Caco-2 (cell line): ENCODE measurements at regions not wholly inside any gene's neighbourhood (a gene's known extent, or its start where the extent isn't known, plus 50 kb on each side); places are given as distances from the start of the nearest gene placed in this dataset.
A peak's percentile ranks its signal among the peaks of the same experiment; 100 is the strongest.

Experiments used
- BruUV-seq: library from RNA; stranded (reverse); fragments of 400-500 nt; replicated peaks from 2 replicates; lab custom pipeline; 2021; lab: Mats Ljungman, UMichigan
- CTCF ChIA-PET: fragments of 300-600 bp; sonication (Branson Sonifier 250); formaldehyde crosslinking; loops from one replicate; lab custom pipeline; 2022; ENCODE audit warnings: antibody characterized with exemption; lab: Charles Lee
- POLR2A ChIA-PET: fragments of 300-600 bp; sonication (Branson Sonifier 250); formaldehyde crosslinking; loops from one replicate; lab custom pipeline; 2022; ENCODE audit warnings: antibody characterized with exemption; lab: Charles Lee
- DNase-seq, 2 experiments: peaks; one replicate each; pipeline versions ENCODE4 v3.0.0 to v3.0.0-alpha.2; 2020 to 2022
- H3K27me3 ChIP-seq: replicated peaks from 2 replicates; pipeline ENCODE4 v1.6.0; 2011; ENCODE audit warnings: low read length; ENCODE audit not compliant: control insufficient read depth, insufficient read depth
- H3K36me3 ChIP-seq: 2 replicates; pipeline ENCODE4 v1.5.1; 2011; ENCODE audit warnings: low read length; ENCODE audit not compliant: control insufficient read depth, insufficient read depth
- H3K4me1 ChIP-seq: fragments of 250-450 bp; sonication (Bioruptor Pico); 2 replicates; pipeline ENCODE4 v1.5.1; 2020; ENCODE audit warnings: mild to moderate bottlenecking
- H3K4me3 ChIP-seq: 2 replicates; pipeline ENCODE4 v1.5.1; 2011; ENCODE audit warnings: low read depth, mild to moderate bottlenecking, control low read depth, low read length
- H3K9me3 ChIP-seq: fragments of 250-450 bp; sonication (Bioruptor Pico); 2 replicates; pipeline ENCODE4 v1.5.1; 2020; ENCODE audit warnings: mild to moderate bottlenecking, moderate library complexity
- H3K27ac Mint-ChIP-seq: one replicate; pipeline ENCODE4 v1.8.0; 2022; ENCODE audit warnings: mixed read lengths; ENCODE audit not compliant: unreplicated experiment
- H3K27me3 Mint-ChIP-seq: one replicate; pipeline ENCODE4 v1.8.0; 2022; ENCODE audit warnings: mixed read lengths; ENCODE audit not compliant: insufficient read depth, unreplicated experiment
- H3K36me3 Mint-ChIP-seq: one replicate; pipeline ENCODE4 v1.8.0; 2022; ENCODE audit warnings: mild to moderate bottlenecking, mixed read lengths; ENCODE audit not compliant: insufficient read depth, unreplicated experiment
- H3K4me1 Mint-ChIP-seq: one replicate; pipeline ENCODE4 v1.8.0; 2022; ENCODE audit warnings: low read depth, mixed read lengths; ENCODE audit not compliant: unreplicated experiment
- H3K4me3 Mint-ChIP-seq: one replicate; pipeline ENCODE4 v1.8.0; 2022; ENCODE audit warnings: mild to moderate bottlenecking, moderate library complexity, mixed read lengths; ENCODE audit not compliant: unreplicated experiment
- H3K9me3 Mint-ChIP-seq: one replicate; pipeline ENCODE4 v1.8.0; 2022; ENCODE audit warnings: mixed read lengths; ENCODE audit not compliant: unreplicated experiment
- intact Hi-C: fragments of 100-400 bp; cut with micrococcal nuclease; formaldehyde crosslinking; loops from one replicate; pipeline ENCODE4 v1.10.0; 2022; ENCODE audit not compliant: unreplicated experiment
- TF ChIP-seq, protein P1 (sequence below), 2 experiments: fragments of 200-600 bp in 1 of 2; IDR thresholded peaks; 1 replicate in 1 of 2; 2 replicates in 1 of 2; pipeline versions ENCODE4 v1.5.1 to v1.8.0; 2011 to 2022; ENCODE audit warnings: antibody characterized with exemption in 1 of 2, control low read depth in 1 of 2, inconsistent platforms in 1 of 2, low read depth in 1 of 2, low read length in 1 of 2, mild to moderate bottlenecking in 1 of 2, moderate library complexity in 1 of 2; ENCODE audit not compliant: insufficient read depth in 1 of 2, severe bottlenecking in 1 of 2, unreplicated experiment in 1 of 2

DNA sequence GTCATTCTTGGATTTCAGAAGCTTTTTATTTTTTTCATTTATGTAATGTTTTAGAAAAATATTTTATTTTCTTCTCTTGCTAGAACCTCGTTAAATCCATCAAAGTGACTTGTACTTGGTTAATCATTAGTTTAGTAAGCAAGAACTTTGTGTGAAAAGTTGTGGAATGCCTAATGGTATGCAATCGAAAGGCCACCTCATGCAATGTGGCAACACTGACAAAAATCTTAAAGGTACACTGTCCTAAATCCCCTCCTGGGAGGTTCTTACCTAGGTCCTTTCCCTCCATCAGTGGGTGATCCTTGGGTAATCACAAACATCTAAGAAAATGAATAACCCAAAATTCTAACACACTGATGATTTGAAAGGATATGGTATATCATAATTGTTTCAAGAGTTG, 304.2 kb downstream of the DNAH5 start:
- ChIA-PET CTCF (no interaction called here), POLR2A (no interaction called here)
- Mint-ChIP-seq H3K9me3 (peaks cover 37% of the 10 kb centered on the region), H3K27me3 (no peaks in the 10 kb centered on the region), H3K36me3 (no peaks in the 10 kb centered on the region), H3K4me3 (no peak overlapping the region), H3K27ac (no peak overlapping the region), H3K4me1 (peaks cover 25% of the 10 kb centered on the region)
- Histone ChIP-seq H3K4me3 (no peak overlapping the region), H3K27me3 (no peaks in the 10 kb centered on the region), H3K36me3 (no peaks in the 10 kb centered on the region), H3K4me1 (peaks cover 33% of the 10 kb centered on the region), H3K9me3 (peaks cover 3% of the 10 kb centered on the region; the same call in 1 of the 2 replicates)
- TF ChIP-seq, protein P1, sequence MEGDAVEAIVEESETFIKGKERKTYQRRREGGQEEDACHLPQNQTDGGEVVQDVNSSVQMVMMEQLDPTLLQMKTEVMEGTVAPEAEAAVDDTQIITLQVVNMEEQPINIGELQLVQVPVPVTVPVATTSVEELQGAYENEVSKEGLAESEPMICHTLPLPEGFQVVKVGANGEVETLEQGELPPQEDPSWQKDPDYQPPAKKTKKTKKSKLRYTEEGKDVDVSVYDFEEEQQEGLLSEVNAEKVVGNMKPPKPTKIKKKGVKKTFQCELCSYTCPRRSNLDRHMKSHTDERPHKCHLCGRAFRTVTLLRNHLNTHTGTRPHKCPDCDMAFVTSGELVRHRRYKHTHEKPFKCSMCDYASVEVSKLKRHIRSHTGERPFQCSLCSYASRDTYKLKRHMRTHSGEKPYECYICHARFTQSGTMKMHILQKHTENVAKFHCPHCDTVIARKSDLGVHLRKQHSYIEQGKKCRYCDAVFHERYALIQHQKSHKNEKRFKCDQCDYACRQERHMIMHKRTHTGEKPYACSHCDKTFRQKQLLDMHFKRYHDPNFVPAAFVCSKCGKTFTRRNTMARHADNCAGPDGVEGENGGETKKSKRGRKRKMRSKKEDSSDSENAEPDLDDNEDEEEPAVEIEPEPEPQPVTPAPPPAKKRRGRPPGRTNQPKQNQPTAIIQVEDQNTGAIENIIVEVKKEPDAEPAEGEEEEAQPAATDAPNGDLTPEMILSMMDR (IDR thresholded peaks at IDR 0.05; ENCODE audit: insufficient read depth in 1 of 2, low read depth in 1 of 2, low read length in 1 of 2, severe bottlenecking in 1 of 2, unreplicated experiment in 1 of 2) = no peak
- no TSS peak for BruUV-seq
- intact Hi-C loops = no loop called here
- peak; percentile 50 to 54 for DNase-seq

DNA sequence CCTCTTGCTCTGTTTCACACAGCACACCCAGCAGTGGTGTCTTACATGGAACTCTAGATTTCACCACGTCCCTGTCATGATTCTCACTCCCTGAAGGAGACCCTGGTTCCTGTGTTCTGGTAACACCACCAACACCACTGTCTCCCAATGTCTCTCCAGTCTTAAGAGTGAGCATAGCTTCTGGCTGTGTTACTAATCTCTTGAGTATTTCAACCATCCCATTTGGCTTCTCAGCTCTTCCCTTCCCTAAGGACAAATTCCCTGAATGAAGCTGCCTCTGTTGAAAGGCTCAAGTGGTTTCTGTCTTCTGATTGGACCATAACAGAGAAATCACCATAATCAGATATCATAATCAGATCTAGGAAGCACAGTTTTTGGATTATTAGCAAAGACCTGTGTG, 311.8 kb downstream of the DNAH5 start:
- TF ChIP-seq, protein P1 (IDR thresholded peaks at IDR 0.05; ENCODE audit: insufficient read depth in 1 of 2, low read depth in 1 of 2, low read length in 1 of 2, severe bottlenecking in 1 of 2, unreplicated experiment in 1 of 2) = no peak
- POLR2A ChIA-PET = interaction anchor here (0.6 kb wide), 1 partner anchor 512 kb away, joined by 3 read pairs; no protein-coding TSS in a partner anchor
- peaks cover 57% of the 10 kb centered on the region for H3K9me3 Mint-ChIP-seq
- H3K4me3 Mint-ChIP-seq = peak overlapping the region; percentile 8
- Histone ChIP-seq H3K9me3 (peaks cover 19% of the 10 kb centered on the region; the same call in 1 of the 2 replicates), H3K4me3 (no peak overlapping the region), H3K36me3 (no peaks in the 10 kb centered on the region), H3K27me3 (no peaks in the 10 kb centered on the region), H3K4me1 (peaks cover 47% of the 10 kb centered on the region)
- H3K27ac Mint-ChIP-seq = peak overlapping the region; percentile 74
- intact Hi-C loops = no loop called here
- DNase-seq = peak in 1 of 2 experiments; percentile 19
- peaks cover 15% of the 10 kb centered on the region for H3K36me3 Mint-ChIP-seq
- CTCF ChIA-PET = no interaction called here
- no TSS peak for BruUV-seq
- peaks cover 55% of the 10 kb centered on the region for H3K4me1 Mint-ChIP-seq
- H3K27me3 Mint-ChIP-seq = no peaks in the 10 kb centered on the region

DNA sequence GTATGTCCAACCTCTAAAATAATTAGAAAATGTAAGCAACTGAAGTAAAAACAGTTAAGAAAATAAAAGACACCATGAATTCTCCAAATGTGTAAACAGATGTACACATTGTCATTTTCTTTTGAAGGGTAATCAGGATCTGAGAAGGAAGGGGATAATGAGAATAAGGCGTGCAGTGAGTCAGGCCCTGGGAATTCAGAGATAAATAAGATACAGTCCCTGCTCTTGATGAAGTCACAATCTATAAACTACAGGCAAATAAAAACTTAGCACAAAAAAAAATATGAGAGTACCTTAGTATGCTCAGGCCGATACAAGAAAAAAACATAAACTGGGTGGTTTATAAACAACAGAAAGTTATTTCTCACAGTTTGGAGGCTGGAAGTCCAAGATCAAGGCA, 315.3 kb downstream of the DNAH5 start:
- no TSS peak for BruUV-seq
- peaks cover 15% of the 10 kb centered on the region for H3K36me3 Mint-ChIP-seq
- POLR2A ChIA-PET = no interaction called here
- Histone ChIP-seq H3K9me3 (0 out of 2 replicates have a peak, but pooled peaks cover 12% of the 10 kb centered on the region), H3K27me3 (no peaks in the 10 kb centered on the region), H3K4me1 (peaks cover 53% of the 10 kb centered on the region), H3K4me3 (no peak overlapping the region), H3K36me3 (no peaks in the 10 kb centered on the region)
- H3K9me3 Mint-ChIP-seq = peaks cover 41% of the 10 kb centered on the region
- TF ChIP-seq, protein P1 (IDR thresholded peaks at IDR 0.05; ENCODE audit: insufficient read depth in 1 of 2, low read depth in 1 of 2, low read length in 1 of 2, severe bottlenecking in 1 of 2, unreplicated experiment in 1 of 2) = no peak
- peaks cover 49% of the 10 kb centered on the region for H3K4me1 Mint-ChIP-seq
- H3K27me3 Mint-ChIP-seq = no peaks in the 10 kb centered on the region
- peak overlapping the region; percentile 13 for H3K27ac Mint-ChIP-seq
- intact Hi-C loops = no loop called here
- H3K4me3 Mint-ChIP-seq = no peak overlapping the region
- DNase-seq = no peak
- CTCF ChIA-PET = no interaction called here
